Astrocyte of the cerebellum (primary cell): ENCODE measurements at regions not wholly inside any gene's neighbourhood (a gene's known extent, or its start where the extent isn't known, plus 50 kb on each side); places are given as distances from the start of the nearest gene placed in this dataset.

ENCODE experiments used
- DNase-seq: peaks from one replicate; pipeline ENCODE4 v3.0.0-alpha.2; 2011; ENCODE audit warnings: low read depth
- H3K4me3 ChIP-seq: 2 replicates; pipeline ENCODE4 v1.5.1; 2011; ENCODE audit warnings: mild to moderate bottlenecking, low read depth, low read length, moderate library complexity
- in situ Hi-C: cut with HindIII; loops from 2 replicates; pipeline ENCODE4 v1.10.0; 2017; ENCODE audit warnings: low sequenced_read_pairs
- TF ChIP-seq, protein P1 (sequence below): IDR thresholded peaks from 2 replicates; pipeline ENCODE4 v1.5.1; 2012; ENCODE audit warnings: low read length, low read depth, moderate library complexity, mild to moderate bottlenecking; ENCODE audit errors: missing control alignments

DNA sequence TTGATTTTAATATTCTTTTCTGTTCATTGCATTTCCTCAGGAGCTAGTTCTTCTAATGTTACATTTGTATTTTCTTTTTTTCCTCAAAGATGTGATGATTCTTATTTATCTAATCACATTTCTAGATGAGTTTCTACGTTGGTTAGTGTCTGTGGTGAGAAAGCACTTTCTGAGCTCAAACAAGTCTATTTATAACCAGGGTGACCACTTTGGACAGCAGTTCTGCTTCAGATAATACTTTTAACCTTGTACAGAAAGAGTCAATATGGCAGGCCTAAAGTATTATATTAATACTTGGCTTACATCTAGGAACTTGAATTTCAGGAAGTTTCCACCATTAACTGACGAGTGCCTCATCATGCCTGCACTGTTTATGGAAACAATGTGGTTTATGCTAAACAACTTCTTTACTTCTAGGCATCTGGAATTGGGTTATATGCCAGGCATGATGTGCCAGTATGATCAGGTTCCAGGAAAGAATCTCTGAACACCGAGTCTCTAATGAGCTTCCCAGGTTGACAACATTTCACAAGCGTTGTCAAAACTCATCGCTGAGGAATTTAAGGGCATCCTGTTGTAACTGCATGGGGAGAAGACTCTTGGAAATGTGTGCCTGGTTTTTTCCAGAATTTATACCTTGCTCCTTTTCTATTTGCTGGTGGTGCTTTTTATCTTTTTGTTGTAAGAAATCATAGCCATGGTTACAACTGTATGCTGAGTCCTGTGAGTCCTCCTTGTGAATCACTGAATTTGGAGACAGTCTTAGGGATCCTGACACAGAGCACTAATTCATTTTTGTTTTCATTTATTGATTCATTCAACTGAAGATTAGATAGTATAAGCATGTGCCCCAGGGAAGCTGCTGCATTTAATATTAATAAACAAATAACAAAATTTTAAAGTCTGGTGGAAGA, 344.4 kb upstream of the PCDH9 start:
- TF ChIP-seq, protein P1, sequence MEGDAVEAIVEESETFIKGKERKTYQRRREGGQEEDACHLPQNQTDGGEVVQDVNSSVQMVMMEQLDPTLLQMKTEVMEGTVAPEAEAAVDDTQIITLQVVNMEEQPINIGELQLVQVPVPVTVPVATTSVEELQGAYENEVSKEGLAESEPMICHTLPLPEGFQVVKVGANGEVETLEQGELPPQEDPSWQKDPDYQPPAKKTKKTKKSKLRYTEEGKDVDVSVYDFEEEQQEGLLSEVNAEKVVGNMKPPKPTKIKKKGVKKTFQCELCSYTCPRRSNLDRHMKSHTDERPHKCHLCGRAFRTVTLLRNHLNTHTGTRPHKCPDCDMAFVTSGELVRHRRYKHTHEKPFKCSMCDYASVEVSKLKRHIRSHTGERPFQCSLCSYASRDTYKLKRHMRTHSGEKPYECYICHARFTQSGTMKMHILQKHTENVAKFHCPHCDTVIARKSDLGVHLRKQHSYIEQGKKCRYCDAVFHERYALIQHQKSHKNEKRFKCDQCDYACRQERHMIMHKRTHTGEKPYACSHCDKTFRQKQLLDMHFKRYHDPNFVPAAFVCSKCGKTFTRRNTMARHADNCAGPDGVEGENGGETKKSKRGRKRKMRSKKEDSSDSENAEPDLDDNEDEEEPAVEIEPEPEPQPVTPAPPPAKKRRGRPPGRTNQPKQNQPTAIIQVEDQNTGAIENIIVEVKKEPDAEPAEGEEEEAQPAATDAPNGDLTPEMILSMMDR = no peak
- DNase-seq = peak; percentile 90
- H3K4me3 ChIP-seq = no peak overlapping the region
- in situ Hi-C loops = no loop called here

DNA sequence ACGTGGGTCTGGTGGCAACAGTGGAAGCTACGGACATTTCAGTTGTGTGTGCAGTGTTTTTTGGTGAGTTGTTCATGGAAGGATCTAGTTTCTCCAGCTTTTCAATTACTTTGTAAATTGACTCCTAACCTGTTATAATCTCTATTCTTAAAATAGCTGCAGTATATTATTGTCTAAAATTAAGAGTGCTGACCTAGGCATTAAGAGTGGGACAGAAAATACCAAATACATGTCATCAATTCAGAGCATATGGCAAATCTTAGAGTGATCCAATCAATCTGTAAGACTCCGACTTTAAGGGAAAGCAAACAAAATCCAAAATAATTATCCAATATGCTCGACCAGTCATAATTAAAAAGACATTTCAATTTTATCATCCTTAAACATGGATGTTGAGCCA, 338.1 kb upstream of the PCDH9 start:
- no peak overlapping the region for H3K4me3 ChIP-seq
- no peak for DNase-seq
- TF ChIP-seq, protein P1 = no peak
- in situ Hi-C loops = no loop called here

DNA sequence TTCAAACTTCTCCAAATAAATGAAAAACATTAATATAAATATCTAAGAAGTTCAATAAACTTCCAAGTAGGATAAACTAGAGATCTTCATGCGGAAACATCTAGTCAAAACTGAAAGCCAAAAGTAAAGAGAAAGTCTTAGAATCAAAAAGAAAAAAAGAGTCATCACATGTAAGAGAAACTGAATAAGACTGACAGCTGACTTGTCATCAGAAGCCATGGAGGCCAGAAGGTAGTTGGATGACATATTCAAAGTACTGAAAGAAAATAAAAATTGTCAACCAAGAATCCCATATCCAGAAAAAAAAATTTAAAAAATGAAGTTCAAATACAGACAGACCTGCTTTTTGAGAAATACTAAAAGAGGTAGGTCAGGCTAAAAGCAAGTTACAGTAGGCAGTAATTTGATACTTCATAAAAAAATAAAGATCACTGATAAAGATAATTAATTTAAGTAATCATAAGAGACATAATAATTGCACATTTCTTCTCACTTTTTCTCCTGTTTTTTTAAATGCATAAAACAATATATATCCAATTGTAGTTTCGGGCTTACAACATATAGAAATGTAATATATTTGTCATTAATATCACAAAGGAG, 327.6 kb upstream of the PCDH9 start:
- TF ChIP-seq, protein P1 = no peak
- no peak overlapping the region for H3K4me3 ChIP-seq
- no peak for DNase-seq
- in situ Hi-C loops = no loop called here

DNA sequence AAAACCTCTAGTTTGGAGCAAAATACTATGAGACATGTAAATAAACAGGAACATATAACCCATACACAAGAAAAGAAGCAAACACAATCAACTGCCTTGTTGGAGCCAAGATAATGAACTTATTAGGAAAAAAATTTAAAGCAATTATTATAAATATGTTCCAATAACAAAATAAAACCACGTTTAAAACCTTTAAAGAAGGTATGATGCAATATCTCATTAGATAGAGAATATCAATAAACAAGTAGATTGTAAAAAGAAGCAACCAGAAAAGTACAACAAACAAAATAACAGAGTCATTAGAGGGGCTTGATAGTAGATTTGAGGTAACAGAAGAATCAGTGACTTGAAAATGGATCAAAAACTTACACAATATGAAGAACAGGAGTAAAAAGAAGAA, 327.0 kb upstream of the PCDH9 start:
- TF ChIP-seq, protein P1 = no peak
- H3K4me3 ChIP-seq = no peak overlapping the region
- no peak for DNase-seq
- in situ Hi-C loops = no loop called here

DNA sequence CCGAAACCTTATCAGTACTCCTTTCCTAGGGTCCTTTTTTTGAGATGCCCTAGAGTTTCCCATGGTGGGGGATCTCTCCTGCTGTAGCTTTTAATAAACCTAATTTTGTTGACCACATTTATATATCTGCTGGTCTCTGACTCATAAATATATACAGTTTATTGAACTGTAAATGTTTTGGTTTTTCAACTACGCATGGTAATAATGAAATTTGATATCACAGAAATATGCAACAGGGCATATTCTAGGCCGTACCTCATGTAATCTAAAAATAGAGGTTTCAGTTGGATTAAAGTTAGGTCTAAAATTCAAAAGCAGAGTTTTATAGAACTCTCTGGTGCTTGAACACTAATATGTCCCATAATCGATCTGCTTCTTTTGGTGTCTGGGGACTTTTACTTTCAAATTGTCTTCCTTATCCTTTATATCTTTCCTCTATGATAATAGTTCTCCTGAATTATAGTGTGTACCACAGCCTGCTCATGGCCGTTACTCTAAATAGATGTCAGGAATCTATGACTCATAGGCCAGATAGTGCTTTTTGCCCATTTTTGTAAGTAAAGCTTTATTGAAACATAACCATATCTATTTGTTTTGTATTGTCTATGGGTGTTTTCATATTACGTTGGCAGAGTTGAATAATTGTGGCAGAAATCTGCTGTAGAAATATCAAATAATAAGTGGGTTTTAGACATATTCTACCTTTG, 324.8 kb upstream of the PCDH9 start:
- TF ChIP-seq, protein P1 = no peak
- no peak overlapping the region for H3K4me3 ChIP-seq
- DNase-seq = no peak
- in situ Hi-C loops = no loop called here

DNA sequence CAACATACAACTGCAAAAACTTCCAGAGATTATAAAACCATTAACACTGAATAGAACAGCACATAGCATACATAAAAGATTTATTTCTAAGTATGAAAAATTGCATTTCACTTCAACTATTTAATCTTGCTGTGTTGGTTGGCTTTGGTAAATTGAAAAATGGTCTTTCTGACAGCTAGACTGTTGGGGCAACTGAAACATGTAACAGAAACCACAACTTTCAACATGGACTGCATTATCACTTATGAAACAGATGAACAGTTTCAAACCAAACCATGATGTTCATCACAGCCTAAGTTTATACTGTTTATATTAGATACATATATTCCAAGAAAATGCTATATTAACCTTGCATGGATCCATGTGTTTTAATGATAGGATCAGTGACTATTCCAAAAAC, 324.1 kb upstream of the PCDH9 start:
- in situ Hi-C loops = no loop called here
- peak; percentile 35 for DNase-seq
- no peak overlapping the region for H3K4me3 ChIP-seq
- TF ChIP-seq, protein P1 = no peak
